KOPT-K1 (cell line): ENCODE measurements at regions not wholly inside any gene's neighbourhood (a gene's known extent, or its start where the extent isn't known, plus 50 kb on each side); places are given as distances from the start of the nearest gene placed in this dataset.

Experiments
- H3K27ac ChIP-seq: fragments of 200-600 bp; sonication (generic); 2 replicates; pipeline ENCODE4 v1.5.1; 2016; ENCODE audit warnings: antibody characterized with exemption, mild to moderate bottlenecking, low read depth, low read length; ENCODE audit not compliant: poor library complexity, severe bottlenecking
- H3K36me3 ChIP-seq: fragments of 200-600 bp; sonication (generic); 2 replicates; pipeline ENCODE4 v1.5.1; 2017; ENCODE audit warnings: antibody characterized with exemption, mild to moderate bottlenecking, low read length, moderate library complexity; ENCODE audit not compliant: insufficient read depth
- H3K9me3 ChIP-seq: fragments of 200-600 bp; sonication (generic); 2 replicates; pipeline ENCODE4 v1.5.1; 2017; ENCODE audit warnings: antibody characterized with exemption, low read length, mild to moderate bottlenecking; ENCODE audit not compliant: insufficient read depth, poor library complexity, severe bottlenecking

GRCh38 chr9:89933578-89933977 lies 328.8 kb downstream of the GADD45G start:
- H3K9me3 ChIP-seq: no peaks in the 10 kb centered on the region
- H3K36me3 ChIP-seq: no peaks in the 10 kb centered on the region
- H3K27ac ChIP-seq: no peak overlapping the region

- no peaks in the 10 kb centered on the region for H3K36me3 ChIP-seq
- H3K27ac ChIP-seq: no peak overlapping the region
- no peaks in the 10 kb centered on the region for H3K9me3 ChIP-seq
These were observed 330.3 kb downstream of the GADD45G start for GRCh38 chr9:89935115-89935514.

GRCh38 chr9:89935801-89936200 lies 331.0 kb downstream of the GADD45G start:
- Histone ChIP-seq H3K36me3 (no peaks in the 10 kb centered on the region), H3K9me3 (no peaks in the 10 kb centered on the region), H3K27ac (no peak overlapping the region)

- no peaks in the 10 kb centered on the region for H3K36me3 ChIP-seq
- no peak overlapping the region for H3K27ac ChIP-seq
- H3K9me3 ChIP-seq: no peaks in the 10 kb centered on the region
These were observed 332.2 kb downstream of the GADD45G start for GRCh38 chr9:89937051-89937450.

- Histone ChIP-seq H3K27ac (no peak overlapping the region), H3K9me3 (no peaks in the 10 kb centered on the region), H3K36me3 (no peaks in the 10 kb centered on the region)
These were observed 334.4 kb downstream of the GADD45G start for GRCh38 chr9:89939181-89939580.

- Histone ChIP-seq H3K36me3 (no peaks in the 10 kb centered on the region), H3K27ac (no peak overlapping the region), H3K9me3 (no peaks in the 10 kb centered on the region)
These were observed 334.9 kb downstream of the GADD45G start for GRCh38 chr9:89939626-89940292.

- no peak overlapping the region for H3K27ac ChIP-seq
- H3K9me3 ChIP-seq: no peaks in the 10 kb centered on the region
- no peaks in the 10 kb centered on the region for H3K36me3 ChIP-seq
These were observed 335.8 kb downstream of the GADD45G start for GRCh38 chr9:89940625-89941024.

- Histone ChIP-seq H3K36me3 (no peaks in the 10 kb centered on the region), H3K9me3 (no peaks in the 10 kb centered on the region), H3K27ac (no peak overlapping the region)
These were observed 337.1 kb downstream of the GADD45G start for GRCh38 chr9:89941875-89942274.

- H3K27ac ChIP-seq: no peak overlapping the region
- H3K9me3 ChIP-seq: no peaks in the 10 kb centered on the region
These were observed 337.8 kb downstream of the GADD45G start for GRCh38 chr9:89942643-89943042.

GRCh38 chr9:89943309-89943708 lies 338.5 kb downstream of the GADD45G start:
- no peaks in the 10 kb centered on the region for H3K36me3 ChIP-seq
- H3K27ac ChIP-seq: no peak overlapping the region
- no peaks in the 10 kb centered on the region for H3K9me3 ChIP-seq

More at GRCh38 chr9:89942643-89943042, 337.8 kb downstream of the GADD45G start:
- no peaks in the 10 kb centered on the region for H3K36me3 ChIP-seq

- Histone ChIP-seq H3K36me3 (no peaks in the 10 kb centered on the region), H3K9me3 (no peaks in the 10 kb centered on the region), H3K27ac (no peak overlapping the region)
These were observed 338.9 kb downstream of the GADD45G start for GRCh38 chr9:89943728-89944127.

- H3K27ac ChIP-seq: no peak overlapping the region
- H3K36me3 ChIP-seq: no peaks in the 10 kb centered on the region
These were observed 340.3 kb downstream of the GADD45G start for GRCh38 chr9:89945133-89945532.

GRCh38 chr9:89946741-89947140 lies 341.9 kb downstream of the GADD45G start:
- H3K27ac ChIP-seq: no peak overlapping the region
- no peaks in the 10 kb centered on the region for H3K9me3 ChIP-seq
- H3K36me3 ChIP-seq: no peaks in the 10 kb centered on the region

More at GRCh38 chr9:89945133-89945532, 340.3 kb downstream of the GADD45G start:
- H3K9me3 ChIP-seq: no peaks in the 10 kb centered on the region

- Histone ChIP-seq H3K36me3 (no peaks in the 10 kb centered on the region), H3K27ac (no peak overlapping the region), H3K9me3 (no peaks in the 10 kb centered on the region)
These were observed 344.3 kb downstream of the GADD45G start for GRCh38 chr9:89949111-89949510.

- Histone ChIP-seq H3K9me3 (no peaks in the 10 kb centered on the region), H3K27ac (no peak overlapping the region), H3K36me3 (no peaks in the 10 kb centered on the region)
These were observed 346.9 kb downstream of the GADD45G start for GRCh38 chr9:89951675-89952074.

- no peaks in the 10 kb centered on the region for H3K9me3 ChIP-seq
- H3K36me3 ChIP-seq: no peaks in the 10 kb centered on the region
- H3K27ac ChIP-seq: no peak overlapping the region
These were observed 347.6 kb downstream of the GADD45G start for GRCh38 chr9:89952401-89952800.
